ENCODE measurements at regions not wholly inside any gene's neighbourhood (a gene's known extent, or its start where the extent isn't known, plus 50 kb on each side); places are given as distances from the start of the nearest gene placed in this dataset.

GRCh38 chr2:19503406-19503805, 145.0 kb upstream of the OSR1 start:
- TF ChIP-seq CTCF (IDR thresholded peaks at IDR 0.05) = no peak
- no peak for TF ChIP-seq POLR2A (IDR thresholded peaks at IDR 0.05)

All from vagina (tissue), 2 donors.